K562 (cell line): ENCODE measurements at regions not wholly inside any gene's neighbourhood (a gene's known extent, or its start where the extent isn't known, plus 50 kb on each side); places are given as distances from the start of the nearest gene placed in this dataset.

ENCODE experiments used
- BACH1 ChIP-seq: fragments of 200-800 bp; sonication (Bioruptor generic); IDR thresholded peaks from 2 replicates; pipeline ENCODE4 v1.6.1; 2016; ENCODE audit warnings: missing genetic modification characterization, missing compliant biosample characterization
- CCAR2 ChIP-seq: fragments of 200-400 bp; formaldehyde crosslinking; IDR thresholded peaks from 2 replicates; pipeline ENCODE4 v1.6.1; 2017; ENCODE audit warnings: mild to moderate bottlenecking, low read depth, low read length
- DACH1 ChIP-seq: fragments of 450-650 bp; IDR thresholded peaks from 2 replicates; pipeline ENCODE4 v1.6.1; 2018; ENCODE audit not compliant: partially characterized antibody
- EZH2 ChIP-seq: IDR thresholded peaks from 2 replicates; pipeline ENCODE4 v1.6.1; 2012; ENCODE audit warnings: low read depth, mild to moderate bottlenecking, inconsistent platforms, low read length, borderline replicate concordance
- HDAC2 ChIP-seq: fragments of 450-650 bp; IDR thresholded peaks from 2 replicates; pipeline ENCODE4 v1.6.1; 2016; ENCODE audit warnings: mild to moderate bottlenecking
- JUNB ChIP-seq: fragments of 450-650 bp; formaldehyde crosslinking; conservative IDR thresholded peaks from 2 replicates; pipeline ENCODE4 v1.4.0; 2020; ENCODE audit warnings: mild to moderate bottlenecking
- NCOA1 ChIP-seq: fragments of 450-650 bp; IDR thresholded peaks from 2 replicates; pipeline ENCODE4 v1.6.1; 2016; ENCODE audit warnings: low read depth
- NFATC3 ChIP-seq: fragments of 450-650 bp; IDR thresholded peaks from 2 replicates; pipeline ENCODE4 v1.6.1; 2017; ENCODE audit warnings: mild to moderate bottlenecking
- NONO ChIP-seq, 2 experiments: fragments of 200-400 bp in 1 of 2; fragments of 450-650 bp in 1 of 2; formaldehyde crosslinking in 1 of 2; IDR thresholded peaks; 2 replicates each; pipeline ENCODE4 v1.6.1; 2017; ENCODE audit warnings: low read depth in 2 of 2, mild to moderate bottlenecking in 2 of 2, moderate library complexity in 2 of 2, low read length in 1 of 2
- PHB ChIP-seq: fragments of 250-450 bp; sonication (Bioruptor Pico); IDR thresholded peaks from 2 replicates; pipeline ENCODE4 v1.5.0; 2021
- RCOR1 ChIP-seq, 2 experiments: IDR thresholded peaks; 2 replicates each; pipeline ENCODE4 v1.6.1; 2012; ENCODE audit warnings: low read depth in 2 of 2, low read length in 2 of 2, borderline replicate concordance in 1 of 2, improper control_type of control experiment in 1 of 2
- RUNX1 ChIP-seq: sonication (generic); IDR thresholded peaks from 2 replicates; pipeline ENCODE4 v1.6.1; 2016; ENCODE audit warnings: antibody characterized with exemption, low read depth
- SP2 ChIP-seq: IDR thresholded peaks from 2 replicates; pipeline ENCODE4 v1.6.1; 2011; ENCODE audit warnings: mild to moderate bottlenecking, low read depth, low read length, moderate library complexity; ENCODE audit not compliant: poor library complexity, severe bottlenecking; ENCODE audit errors: extremely low read depth
- SRSF9 ChIP-seq: fragments of 200-400 bp; formaldehyde crosslinking; IDR thresholded peaks from 2 replicates; pipeline ENCODE4 v1.6.1; 2017; ENCODE audit warnings: low read depth, low read length, borderline replicate concordance
- ZNF124 ChIP-seq: sonication (generic); formaldehyde crosslinking; IDR thresholded peaks from 2 replicates; pipeline ENCODE4 v1.8.1; 2022; ENCODE audit warnings: missing genetic modification reagents
- ZNF134 ChIP-seq: fragments of 250-450 bp; sonication (Bioruptor Pico); conservative IDR thresholded peaks from 2 replicates; pipeline ENCODE4 v1.4.0; 2020
- ZNF140 ChIP-seq: fragments of 250-450 bp; sonication (Bioruptor Pico); IDR thresholded peaks from 2 replicates; pipeline ENCODE4 v1.8.0; 2021; ENCODE audit warnings: moderate library complexity, mild to moderate bottlenecking, inconsistent platforms
- ZNF311 ChIP-seq: fragments of 250-450 bp; sonication (Bioruptor Pico); IDR thresholded peaks from 2 replicates; pipeline ENCODE4 v1.4.0; 2020; ENCODE audit warnings: mild to moderate bottlenecking, moderate library complexity
- ZNF77 ChIP-seq: fragments of 250-450 bp; sonication (Bioruptor Pico); IDR thresholded peaks from 2 replicates; pipeline ENCODE4 v1.5.0; 2020
- TF ChIP-seq, protein P1 (sequence below): sonication (generic); formaldehyde crosslinking; IDR thresholded peaks from 2 replicates; pipeline ENCODE4 v1.8.1; 2023; ENCODE audit warnings: mild to moderate bottlenecking, missing genetic modification reagents, moderate library complexity
- TF ChIP-seq, protein P2 (sequence below): sonication (generic); formaldehyde crosslinking; IDR thresholded peaks from 2 replicates; pipeline ENCODE4 v1.5.0; 2020; ENCODE audit warnings: missing genetic modification reagents
- TF ChIP-seq, protein P3 (sequence below), 2 experiments: IDR thresholded peaks in 1 of 2; conservative IDR thresholded peaks in 1 of 2; 2 replicates each; pipeline ENCODE4 v1.6.1; 2016; ENCODE audit warnings: low read depth in 2 of 2, mild to moderate bottlenecking in 1 of 2, missing compliant biosample characterization in 1 of 2, missing genetic modification characterization in 1 of 2, moderate library complexity in 1 of 2
- TF ChIP-seq, protein P4 (sequence below), 2 experiments: fragments of 450-650 bp; conservative IDR thresholded peaks; 2 replicates each; pipeline ENCODE4 v1.6.1; 2017; ENCODE audit warnings: mild to moderate bottlenecking in 2 of 2, moderate library complexity in 2 of 2

- TF ChIP-seq NFATC3 (peak; percentile 96), ZNF140 (CRISPR knock-in tag) (peak; percentile 85; the same call in 1 of the 2 replicates), RUNX1 (no peak), ZNF77 (CRISPR knock-in tag) (no peak), EZH2 (no peak), BACH1 (peak; percentile 78), ZNF124 (CRISPR knock-in tag) (no peak), DACH1 (peak; percentile 51), SRSF9 (no peak), ZNF311 (CRISPR knock-in tag) (peak; percentile 85), JUNB (CRISPR knock-in tag) (peak; percentile 69), CCAR2 (no peak), NONO (IDR thresholded peaks at IDR 0.05; ENCODE audit: low read depth in 2 of 2, low read length in 1 of 2) (no peak), ZNF134 (peak; percentile 78), SP2 (no peak), HDAC2 (peak; percentile 83; the same call in 1 of the 2 replicates), RCOR1 (IDR thresholded peaks at IDR 0.05; ENCODE audit: borderline replicate concordance in 1 of 2, low read depth in 2 of 2, low read length in 2 of 2) (peak in 1 of 2 experiments; percentile 62; a peak in 1 of 4 replicates), NCOA1 (no peak; the same call in 1 of the 2 replicates), PHB (CRISPR knock-in tag) (no peak)
- TF ChIP-seq, protein P1, sequence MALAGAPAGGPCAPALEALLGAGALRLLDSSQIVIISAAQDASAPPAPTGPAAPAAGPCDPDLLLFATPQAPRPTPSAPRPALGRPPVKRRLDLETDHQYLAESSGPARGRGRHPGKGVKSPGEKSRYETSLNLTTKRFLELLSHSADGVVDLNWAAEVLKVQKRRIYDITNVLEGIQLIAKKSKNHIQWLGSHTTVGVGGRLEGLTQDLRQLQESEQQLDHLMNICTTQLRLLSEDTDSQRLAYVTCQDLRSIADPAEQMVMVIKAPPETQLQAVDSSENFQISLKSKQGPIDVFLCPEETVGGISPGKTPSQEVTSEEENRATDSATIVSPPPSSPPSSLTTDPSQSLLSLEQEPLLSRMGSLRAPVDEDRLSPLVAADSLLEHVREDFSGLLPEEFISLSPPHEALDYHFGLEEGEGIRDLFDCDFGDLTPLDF (CRISPR knock-in tag) = peak; percentile 79
- TF ChIP-seq, protein P2, sequence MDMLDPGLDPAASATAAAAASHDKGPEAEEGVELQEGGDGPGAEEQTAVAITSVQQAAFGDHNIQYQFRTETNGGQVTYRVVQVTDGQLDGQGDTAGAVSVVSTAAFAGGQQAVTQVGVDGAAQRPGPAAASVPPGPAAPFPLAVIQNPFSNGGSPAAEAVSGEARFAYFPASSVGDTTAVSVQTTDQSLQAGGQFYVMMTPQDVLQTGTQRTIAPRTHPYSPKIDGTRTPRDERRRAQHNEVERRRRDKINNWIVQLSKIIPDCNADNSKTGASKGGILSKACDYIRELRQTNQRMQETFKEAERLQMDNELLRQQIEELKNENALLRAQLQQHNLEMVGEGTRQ (CRISPR knock-in tag) = peak; percentile 99
- TF ChIP-seq, protein P3, sequence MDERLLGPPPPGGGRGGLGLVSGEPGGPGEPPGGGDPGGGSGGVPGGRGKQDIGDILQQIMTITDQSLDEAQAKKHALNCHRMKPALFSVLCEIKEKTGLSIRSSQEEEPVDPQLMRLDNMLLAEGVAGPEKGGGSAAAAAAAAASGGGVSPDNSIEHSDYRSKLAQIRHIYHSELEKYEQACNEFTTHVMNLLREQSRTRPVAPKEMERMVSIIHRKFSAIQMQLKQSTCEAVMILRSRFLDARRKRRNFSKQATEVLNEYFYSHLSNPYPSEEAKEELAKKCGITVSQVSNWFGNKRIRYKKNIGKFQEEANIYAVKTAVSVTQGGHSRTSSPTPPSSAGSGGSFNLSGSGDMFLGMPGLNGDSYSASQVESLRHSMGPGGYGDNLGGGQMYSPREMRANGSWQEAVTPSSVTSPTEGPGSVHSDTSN (CRISPR knock-in tag; IDR thresholded peaks at IDR 0.05; ENCODE audit: low read depth) = peak; percentile 26; the same call in 1 of the 2 replicates
- TF ChIP-seq, protein P3 (tag; conservative IDR thresholded peaks at IDR 0.05; ENCODE audit: low read depth) = no peak
- TF ChIP-seq, protein P4, sequence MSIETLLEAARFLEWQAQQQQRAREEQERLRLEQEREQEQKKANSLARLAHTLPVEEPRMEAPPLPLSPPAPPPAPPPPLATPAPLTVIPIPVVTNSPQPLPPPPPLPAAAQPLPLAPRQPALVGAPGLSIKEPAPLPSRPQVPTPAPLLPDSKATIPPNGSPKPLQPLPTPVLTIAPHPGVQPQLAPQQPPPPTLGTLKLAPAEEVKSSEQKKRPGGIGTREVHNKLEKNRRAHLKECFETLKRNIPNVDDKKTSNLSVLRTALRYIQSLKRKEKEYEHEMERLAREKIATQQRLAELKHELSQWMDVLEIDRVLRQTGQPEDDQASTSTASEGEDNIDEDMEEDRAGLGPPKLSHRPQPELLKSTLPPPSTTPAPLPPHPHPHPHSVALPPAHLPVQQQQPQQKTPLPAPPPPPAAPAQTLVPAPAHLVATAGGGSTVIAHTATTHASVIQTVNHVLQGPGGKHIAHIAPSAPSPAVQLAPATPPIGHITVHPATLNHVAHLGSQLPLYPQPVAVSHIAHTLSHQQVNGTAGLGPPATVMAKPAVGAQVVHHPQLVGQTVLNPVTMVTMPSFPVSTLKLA (conservative IDR thresholded peaks at IDR 0.05) = no peak; a peak in 1 of 4 replicates
These were observed 76.2 kb upstream of the VPREB1 start (continued) for GRCh38 chr22:22168190-22168940.
